Colonic mucosa (tissue), 4 donors: ENCODE measurements at regions not wholly inside any gene's neighbourhood (a gene's known extent, or its start where the extent isn't known, plus 50 kb on each side); places are given as distances from the start of the nearest gene placed in this dataset.

Source experiments
- DNase-seq: peaks from one replicate; pipeline ENCODE4 v3.0.0-alpha.2; 2020
- H3K27ac ChIP-seq: fragments of 200-600 bp; one replicate; pipeline ENCODE4 v1.8.0; 2021
- H3K27me3 ChIP-seq: fragments of 200-600 bp; one replicate; pipeline ENCODE4 v1.8.0; 2021
- H3K36me3 ChIP-seq: fragments of 200-600 bp; one replicate; pipeline ENCODE4 v1.8.0; 2021
- H3K4me1 ChIP-seq: fragments of 200-600 bp; one replicate; pipeline ENCODE4 v1.8.0; 2021; ENCODE audit warnings: mild to moderate bottlenecking
- H3K4me3 ChIP-seq: fragments of 200-600 bp; one replicate; pipeline ENCODE4 v1.8.0; 2021
- H3K9ac ChIP-seq, 2 donors: one replicate each; pipeline ENCODE4 v1.7.0; 2013; ENCODE audit warnings: control low read depth in 2 of 2, low read depth in 2 of 2, low read length in 2 of 2
- H3K9me3 ChIP-seq: fragments of 200-600 bp; one replicate; pipeline ENCODE4 v1.8.0; 2021
- intact Hi-C: fragments of 100-400 bp; cut with DNase I; formaldehyde crosslinking; loops from one replicate; pipeline ENCODE4 v1.14.1; 2022
- TF ChIP-seq, protein P1 (sequence below): fragments of 200-600 bp; IDR thresholded peaks from one replicate; pipeline ENCODE4 v1.8.0; 2022; ENCODE audit warnings: antibody characterized with exemption, mild to moderate bottlenecking
- donor health status: healthy.
- donor health status: DM: no; HTN: no; CAD: no.
- donor health status: DM: no; HTN: no; CAD: no.

DNA sequence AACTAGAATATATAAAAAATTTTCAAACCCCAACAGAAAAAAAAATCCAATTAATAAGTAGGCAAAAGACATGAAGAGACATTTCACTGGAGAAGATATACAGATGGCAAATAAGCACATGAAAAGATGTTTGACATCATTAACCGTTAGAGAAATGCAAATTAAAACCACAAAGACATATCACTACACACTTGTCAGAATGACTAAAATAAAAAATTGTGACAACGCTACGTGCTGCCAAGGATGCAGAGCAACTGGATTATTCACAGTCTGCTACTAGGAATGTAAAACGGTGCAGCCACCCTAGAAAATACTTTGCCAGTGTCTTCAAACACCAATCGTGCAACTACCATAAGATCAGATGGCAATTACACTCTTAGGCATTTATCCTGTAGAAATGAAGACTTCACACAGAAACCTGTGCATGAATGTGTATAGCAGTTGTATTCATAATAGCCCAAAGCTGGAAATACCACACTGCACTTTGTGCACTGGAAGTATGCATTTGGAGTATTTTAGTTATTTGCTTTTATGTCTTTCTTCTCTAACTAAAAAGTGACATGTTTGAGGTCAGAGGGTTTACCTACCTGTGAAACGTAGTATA is 75.3 kb upstream of the PALMD start:
- H3K27me3 ChIP-seq: no peaks in the 10 kb centered on the region
- H3K9me3 ChIP-seq: no peaks in the 10 kb centered on the region
- TF ChIP-seq, protein P1, sequence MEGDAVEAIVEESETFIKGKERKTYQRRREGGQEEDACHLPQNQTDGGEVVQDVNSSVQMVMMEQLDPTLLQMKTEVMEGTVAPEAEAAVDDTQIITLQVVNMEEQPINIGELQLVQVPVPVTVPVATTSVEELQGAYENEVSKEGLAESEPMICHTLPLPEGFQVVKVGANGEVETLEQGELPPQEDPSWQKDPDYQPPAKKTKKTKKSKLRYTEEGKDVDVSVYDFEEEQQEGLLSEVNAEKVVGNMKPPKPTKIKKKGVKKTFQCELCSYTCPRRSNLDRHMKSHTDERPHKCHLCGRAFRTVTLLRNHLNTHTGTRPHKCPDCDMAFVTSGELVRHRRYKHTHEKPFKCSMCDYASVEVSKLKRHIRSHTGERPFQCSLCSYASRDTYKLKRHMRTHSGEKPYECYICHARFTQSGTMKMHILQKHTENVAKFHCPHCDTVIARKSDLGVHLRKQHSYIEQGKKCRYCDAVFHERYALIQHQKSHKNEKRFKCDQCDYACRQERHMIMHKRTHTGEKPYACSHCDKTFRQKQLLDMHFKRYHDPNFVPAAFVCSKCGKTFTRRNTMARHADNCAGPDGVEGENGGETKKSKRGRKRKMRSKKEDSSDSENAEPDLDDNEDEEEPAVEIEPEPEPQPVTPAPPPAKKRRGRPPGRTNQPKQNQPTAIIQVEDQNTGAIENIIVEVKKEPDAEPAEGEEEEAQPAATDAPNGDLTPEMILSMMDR: no peak
- no peak overlapping the region for H3K9ac ChIP-seq
- H3K4me3 ChIP-seq: no peak overlapping the region
- DNase-seq: no peak
- no peaks in the 10 kb centered on the region for H3K4me1 ChIP-seq
- no peak overlapping the region for H3K27ac ChIP-seq
- no peaks in the 10 kb centered on the region for H3K36me3 ChIP-seq
- intact Hi-C loops: no loop called here

DNA sequence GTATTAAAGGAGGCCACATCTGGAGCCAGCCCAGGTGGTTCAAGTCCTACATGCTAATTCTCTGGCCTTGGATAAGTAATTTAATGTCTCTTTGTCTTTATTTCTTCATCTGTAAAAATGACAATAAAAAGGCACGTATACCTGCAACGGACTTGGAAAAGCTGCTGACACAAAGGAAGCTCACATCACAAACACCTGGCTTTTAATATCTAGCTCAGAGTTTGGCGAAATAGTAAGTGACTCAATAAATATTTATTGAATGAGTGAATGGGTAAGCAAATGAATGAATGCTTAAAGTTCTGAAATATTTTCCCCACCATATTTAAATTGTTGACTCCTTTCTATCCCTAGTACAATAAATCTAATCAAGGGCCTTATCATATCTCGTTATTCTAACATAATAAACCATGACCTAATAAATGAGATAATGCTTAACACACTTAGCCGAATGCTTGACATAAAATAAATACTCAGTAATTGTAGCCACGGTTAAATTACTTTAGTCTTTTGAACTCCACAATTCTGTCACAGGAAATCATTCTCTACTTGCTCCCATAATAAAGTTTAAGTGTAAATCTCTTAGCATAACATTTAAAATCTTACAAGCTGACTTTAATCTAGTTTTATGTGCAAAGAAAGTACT is 74.7 kb upstream of the PALMD start:
- H3K9me3 ChIP-seq: no peaks in the 10 kb centered on the region
- H3K36me3 ChIP-seq: no peaks in the 10 kb centered on the region
- H3K4me1 ChIP-seq: no peaks in the 10 kb centered on the region
- TF ChIP-seq, protein P1: no peak
- no peak overlapping the region for H3K27ac ChIP-seq
- no peak overlapping the region for H3K9ac ChIP-seq
- no peak for DNase-seq
- no peaks in the 10 kb centered on the region for H3K27me3 ChIP-seq
- intact Hi-C loops: no loop called here
- no peak overlapping the region for H3K4me3 ChIP-seq

DNA sequence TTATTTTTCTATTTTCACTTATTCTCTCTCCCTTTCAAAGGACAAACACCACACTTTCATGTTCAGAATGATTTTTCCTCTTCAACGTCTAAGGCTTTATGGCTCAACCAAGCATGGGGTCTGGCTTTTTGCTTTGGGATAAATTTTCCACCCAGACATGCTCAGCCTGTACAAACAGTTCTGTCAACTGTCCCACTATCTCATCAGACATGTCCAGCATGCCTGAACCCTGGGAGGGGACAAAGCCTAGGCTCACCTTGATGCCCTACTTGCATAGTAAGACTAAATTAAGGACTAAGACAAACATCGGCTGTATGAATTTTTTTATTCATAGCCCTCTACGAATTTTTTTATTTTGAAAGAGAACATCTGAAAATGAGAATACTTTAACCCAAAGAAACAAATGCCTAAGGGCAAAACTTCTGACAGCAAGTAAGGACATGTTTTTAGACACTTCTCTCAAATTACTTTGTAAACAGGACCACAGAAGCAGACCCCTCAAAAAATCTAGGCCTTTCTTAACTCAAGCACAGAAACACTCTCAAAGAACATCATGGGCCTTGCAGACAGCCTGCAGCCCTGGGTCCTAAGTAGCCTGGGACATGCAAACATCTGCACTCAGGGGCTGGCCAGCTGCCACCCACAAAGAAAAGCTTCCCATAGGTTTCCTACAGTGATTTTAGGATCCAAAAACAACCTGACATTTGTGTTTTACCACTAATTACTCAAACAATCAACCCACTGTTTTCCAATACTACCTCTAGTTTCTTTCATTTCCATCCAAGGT is 72.3 kb upstream of the PALMD start:
- H3K9me3 ChIP-seq: no peaks in the 10 kb centered on the region
- no peak for DNase-seq

DNA sequence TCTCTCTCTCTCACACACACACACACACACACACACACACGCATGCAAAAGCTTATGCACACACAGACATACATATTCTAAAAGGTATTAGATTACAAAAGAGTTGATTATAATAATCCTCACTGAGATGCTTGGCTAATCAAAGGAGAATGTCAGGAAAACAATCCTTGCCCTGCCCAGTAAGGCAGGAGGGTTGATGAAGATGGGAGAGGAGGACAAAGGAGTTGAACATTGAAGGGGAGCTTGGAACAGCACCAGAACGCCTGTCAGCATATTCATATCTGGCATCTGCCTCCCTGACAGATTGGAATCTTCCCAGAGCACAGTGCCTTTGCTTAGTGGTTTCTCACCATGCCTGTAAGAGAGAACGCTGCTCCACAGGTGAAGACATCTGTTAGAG is 68.6 kb upstream of the PALMD start:
- no peaks in the 10 kb centered on the region for H3K27me3 ChIP-seq
- TF ChIP-seq, protein P1: no peak
- H3K4me1 ChIP-seq: no peaks in the 10 kb centered on the region
- no peaks in the 10 kb centered on the region for H3K9me3 ChIP-seq
- no peaks in the 10 kb centered on the region for H3K36me3 ChIP-seq
- intact Hi-C loops: no loop called here
- no peak overlapping the region for H3K27ac ChIP-seq
- H3K9ac ChIP-seq: no peak overlapping the region
- no peak for DNase-seq
- no peak overlapping the region for H3K4me3 ChIP-seq

More for the DNA sequence above, 72.3 kb upstream of the PALMD start:
- intact Hi-C loops: no loop called here
- Histone ChIP-seq H3K4me1 (no peaks in the 10 kb centered on the region), H3K36me3 (no peaks in the 10 kb centered on the region), H3K27ac (no peak overlapping the region), H3K4me3 (no peak overlapping the region), H3K27me3 (no peaks in the 10 kb centered on the region), H3K9ac (no peak overlapping the region)
- TF ChIP-seq, protein P1: no peak

DNA sequence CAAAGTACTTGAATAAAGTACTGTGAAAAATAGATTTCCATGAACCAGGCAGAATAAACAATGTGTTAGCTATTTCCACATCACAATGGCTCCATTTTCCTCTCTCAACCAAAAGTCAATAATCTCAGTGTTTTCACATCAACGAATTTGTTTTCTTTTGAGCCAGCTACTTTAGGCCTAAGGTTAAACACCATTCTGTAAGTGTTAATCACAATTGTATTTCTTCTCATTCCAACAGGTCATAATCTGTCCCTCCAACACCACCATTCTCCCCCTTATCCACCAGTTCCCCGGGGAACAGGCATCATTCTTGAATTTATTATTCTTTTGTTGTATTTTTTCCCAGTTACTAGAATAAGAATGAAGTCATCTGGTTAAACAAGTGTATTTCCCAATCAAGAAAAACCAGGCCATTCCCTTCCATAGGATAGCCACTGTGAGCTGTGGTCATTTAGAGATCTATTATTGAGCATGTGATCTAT is 66.2 kb upstream of the PALMD start:
- Histone ChIP-seq H3K9ac (no peak overlapping the region), H3K9me3 (no peaks in the 10 kb centered on the region), H3K4me1 (no peaks in the 10 kb centered on the region), H3K27me3 (no peaks in the 10 kb centered on the region), H3K4me3 (no peak overlapping the region), H3K27ac (no peak overlapping the region), H3K36me3 (no peaks in the 10 kb centered on the region)
- intact Hi-C loops: no loop called here
- TF ChIP-seq, protein P1: no peak
- DNase-seq: no peak
